ENCODE measurements at regions not wholly inside any gene's neighbourhood (a gene's known extent, or its start where the extent isn't known, plus 50 kb on each side); places are given as distances from the start of the nearest gene placed in this dataset.

DNA sequence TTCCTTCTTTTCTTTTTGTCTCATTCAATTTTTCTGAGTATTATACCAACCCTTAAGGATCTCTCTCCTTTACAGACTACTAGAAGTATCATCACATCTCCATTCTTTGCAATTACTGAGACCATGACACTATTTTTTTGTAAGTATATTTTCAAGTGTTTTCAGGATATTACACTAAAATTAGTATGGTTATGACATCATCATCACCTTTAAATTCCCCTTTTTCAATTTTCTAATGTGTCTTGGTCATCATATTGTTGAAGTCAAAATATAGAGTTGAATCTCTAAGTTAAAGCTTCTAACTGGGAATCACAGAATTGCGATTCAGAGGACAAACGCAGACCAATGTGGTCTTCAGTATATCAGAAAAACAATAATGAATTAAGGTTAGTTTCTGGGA, 1475.1 kb downstream of the OTOL1 start:
- no peak for DNase-seq (ENCODE audit: low spot score)
- no peak overlapping the region for H3K27ac ChIP-seq (ENCODE audit: low read depth, low read length, poor library complexity, severe bottlenecking)
- TF ChIP-seq EZH2phosphoT487 (IDR thresholded peaks at IDR 0.05; ENCODE audit: borderline replicate concordance, low read depth, low read length): no peak
- TF ChIP-seq, protein P1, sequence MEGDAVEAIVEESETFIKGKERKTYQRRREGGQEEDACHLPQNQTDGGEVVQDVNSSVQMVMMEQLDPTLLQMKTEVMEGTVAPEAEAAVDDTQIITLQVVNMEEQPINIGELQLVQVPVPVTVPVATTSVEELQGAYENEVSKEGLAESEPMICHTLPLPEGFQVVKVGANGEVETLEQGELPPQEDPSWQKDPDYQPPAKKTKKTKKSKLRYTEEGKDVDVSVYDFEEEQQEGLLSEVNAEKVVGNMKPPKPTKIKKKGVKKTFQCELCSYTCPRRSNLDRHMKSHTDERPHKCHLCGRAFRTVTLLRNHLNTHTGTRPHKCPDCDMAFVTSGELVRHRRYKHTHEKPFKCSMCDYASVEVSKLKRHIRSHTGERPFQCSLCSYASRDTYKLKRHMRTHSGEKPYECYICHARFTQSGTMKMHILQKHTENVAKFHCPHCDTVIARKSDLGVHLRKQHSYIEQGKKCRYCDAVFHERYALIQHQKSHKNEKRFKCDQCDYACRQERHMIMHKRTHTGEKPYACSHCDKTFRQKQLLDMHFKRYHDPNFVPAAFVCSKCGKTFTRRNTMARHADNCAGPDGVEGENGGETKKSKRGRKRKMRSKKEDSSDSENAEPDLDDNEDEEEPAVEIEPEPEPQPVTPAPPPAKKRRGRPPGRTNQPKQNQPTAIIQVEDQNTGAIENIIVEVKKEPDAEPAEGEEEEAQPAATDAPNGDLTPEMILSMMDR (conservative IDR thresholded peaks at IDR 0.05; ENCODE audit: low read length): no peak
- H3K9me3 ChIP-seq (ENCODE audit: low read length): peaks cover 4% of the 10 kb centered on the region; the same call in 1 of the 2 replicates
- CTCF ChIA-PET (ENCODE audit: unreplicated experiment): no interaction called here
- intact Hi-C loops (cut with micrococcal nuclease; ENCODE audit: unreplicated experiment): no loop called here
- BruUV-seq (replicated peaks): no TSS peak
- no peak overlapping the region for H3K4me2 ChIP-seq (ENCODE audit: low read length)
- no peaks in the 10 kb centered on the region for H3K79me2 ChIP-seq (ENCODE audit: insufficient read depth, low read depth, low read length)
- no peaks in the 10 kb centered on the region for H3K36me3 ChIP-seq (ENCODE audit: insufficient read depth, low read length)
- no peak overlapping the region for H2AFZ ChIP-seq (ENCODE audit: low read length)
- POLR2A ChIA-PET: interaction anchor here (0.6 kb wide), 2 partner anchors 30 to 70 kb away, joined by 3 to 4 read pairs; no protein-coding TSS in a partner anchor
- no peak overlapping the region for H3K4me3 ChIP-seq (ENCODE audit: low read depth, low read length, poor library complexity, severe bottlenecking)
- H3K9me2 ChIP-seq (ENCODE audit: insufficient read depth, low read length): no peaks in the 10 kb centered on the region
- no peaks in the 10 kb centered on the region for H4K20me1 ChIP-seq (ENCODE audit: insufficient read depth, low read length)
- no peaks in the 10 kb centered on the region for H3K4me1 ChIP-seq (ENCODE audit: insufficient read depth, low read length, poor library complexity, severe bottlenecking)

DNA sequence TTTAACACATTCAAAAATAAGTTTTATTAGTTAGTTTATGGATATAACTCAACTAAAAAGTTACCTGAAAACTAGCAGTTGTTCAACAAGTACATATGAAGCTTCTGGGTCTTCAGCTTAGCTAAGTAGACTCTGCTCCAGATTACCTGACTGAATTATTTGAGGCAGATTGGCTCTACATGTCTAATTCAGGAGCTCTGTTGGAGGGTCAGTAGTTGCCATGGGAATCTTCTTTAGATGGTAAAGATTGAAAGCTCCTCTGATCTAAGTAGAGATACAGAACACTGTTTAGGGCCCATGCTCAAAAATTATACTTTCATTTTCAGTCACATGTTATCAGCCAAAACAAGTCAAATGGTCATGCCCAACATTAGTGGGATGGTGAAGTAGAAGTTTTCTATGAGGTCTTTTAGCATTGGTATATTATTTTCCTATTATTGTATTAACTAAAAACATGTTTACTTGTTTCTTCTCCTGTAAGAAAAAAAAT, 1476.9 kb downstream of the OTOL1 start:
- Histone ChIP-seq H2AFZ (ENCODE audit: low read length) (no peak overlapping the region), H4K20me1 (ENCODE audit: insufficient read depth, low read length) (no peaks in the 10 kb centered on the region), H3K9me2 (ENCODE audit: insufficient read depth, low read length) (no peaks in the 10 kb centered on the region), H3K4me2 (ENCODE audit: low read length) (no peak overlapping the region), H3K4me3 (ENCODE audit: low read depth, low read length, poor library complexity, severe bottlenecking) (no peak overlapping the region), H3K9me3 (ENCODE audit: low read length) (peaks cover 4% of the 10 kb centered on the region; the same call in 1 of the 2 replicates), H3K4me1 (ENCODE audit: insufficient read depth, low read length, poor library complexity, severe bottlenecking) (no peaks in the 10 kb centered on the region), H3K79me2 (ENCODE audit: insufficient read depth, low read depth, low read length) (no peaks in the 10 kb centered on the region), H3K27ac (ENCODE audit: low read depth, low read length, poor library complexity, severe bottlenecking) (no peak overlapping the region), H3K36me3 (ENCODE audit: insufficient read depth, low read length) (no peaks in the 10 kb centered on the region)
- POLR2A ChIA-PET: no interaction called here
- TF ChIP-seq EZH2phosphoT487 (IDR thresholded peaks at IDR 0.05; ENCODE audit: borderline replicate concordance, low read depth, low read length): no peak
- TF ChIP-seq, protein P1 (conservative IDR thresholded peaks at IDR 0.05; ENCODE audit: low read length): no peak
- CTCF ChIA-PET (ENCODE audit: unreplicated experiment): no interaction called here
- BruUV-seq (replicated peaks): no TSS peak
- intact Hi-C loops (cut with micrococcal nuclease; ENCODE audit: unreplicated experiment): no loop called here
- no peak for DNase-seq (ENCODE audit: low spot score)

DNA sequence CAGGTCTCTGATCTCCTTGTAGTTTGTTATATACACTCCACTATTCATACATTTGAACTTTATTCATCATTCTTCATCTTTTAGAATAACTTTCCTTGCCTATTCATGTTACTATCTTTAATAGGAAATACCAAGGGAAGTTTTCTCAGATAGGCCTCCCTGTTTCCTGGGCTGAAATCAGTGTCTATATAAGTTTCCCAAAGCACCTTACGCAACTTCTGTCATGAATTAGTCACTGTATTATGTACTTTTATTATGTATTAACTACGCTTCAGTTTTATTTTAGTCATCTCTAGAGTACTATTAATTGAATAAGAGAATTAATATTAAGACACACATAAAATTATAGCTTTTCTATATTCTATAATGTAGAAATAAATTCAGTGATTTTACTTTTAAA, 1481.5 kb downstream of the OTOL1 start:
- no peak overlapping the region for H2AFZ ChIP-seq (ENCODE audit: low read length)
- H3K79me2 ChIP-seq (ENCODE audit: insufficient read depth, low read depth, low read length): no peaks in the 10 kb centered on the region
- no peaks in the 10 kb centered on the region for H3K4me1 ChIP-seq (ENCODE audit: insufficient read depth, low read length, poor library complexity, severe bottlenecking)
- intact Hi-C loops (cut with micrococcal nuclease; ENCODE audit: unreplicated experiment): no loop called here
- H3K9me3 ChIP-seq (ENCODE audit: low read length): peaks cover 4% of the 10 kb centered on the region; the same call in 1 of the 2 replicates
- H3K4me3 ChIP-seq (ENCODE audit: low read depth, low read length, poor library complexity, severe bottlenecking): no peak overlapping the region
- ChIA-PET CTCF (ENCODE audit: unreplicated experiment) (no interaction called here), POLR2A (no interaction called here)
- no TSS peak for BruUV-seq (replicated peaks)
- H3K36me3 ChIP-seq (ENCODE audit: insufficient read depth, low read length): no peaks in the 10 kb centered on the region
- no peak for TF ChIP-seq EZH2phosphoT487 (IDR thresholded peaks at IDR 0.05; ENCODE audit: borderline replicate concordance, low read depth, low read length)
- TF ChIP-seq, protein P1 (conservative IDR thresholded peaks at IDR 0.05; ENCODE audit: low read length): no peak
- no peaks in the 10 kb centered on the region for H3K9me2 ChIP-seq (ENCODE audit: insufficient read depth, low read length)
- DNase-seq (ENCODE audit: low spot score): no peak
- H3K27ac ChIP-seq (ENCODE audit: low read depth, low read length, poor library complexity, severe bottlenecking): no peak overlapping the region
- H4K20me1 ChIP-seq (ENCODE audit: insufficient read depth, low read length): no peaks in the 10 kb centered on the region
- no peak overlapping the region for H3K4me2 ChIP-seq (ENCODE audit: low read length)

Measured in OCI-LY7 (cell line).